22Rv1 (cell line): ENCODE measurements at regions not wholly inside any gene's neighbourhood (a gene's known extent, or its start where the extent isn't known, plus 50 kb on each side); places are given as distances from the start of the nearest gene placed in this dataset.
"Not testable (repeated sequence)": the region's sequence is repeated elsewhere in the genome, so short reads cannot be mapped to it uniquely, and the experiment has no call there.

ENCODE experiments used
- H3K27ac ChIP-seq: fragments of 450-650 bp; 2 replicates; pipeline ENCODE4 v1.5.1; 2017
- CTCF ChIP-seq: fragments of 450-650 bp; IDR thresholded peaks from 2 replicates; pipeline ENCODE4 v1.5.1; 2017; ENCODE audit warnings: mild to moderate bottlenecking
- ZFX ChIP-seq: fragments of 450-650 bp; IDR thresholded peaks from 2 replicates; pipeline ENCODE4 v1.6.1; 2017; ENCODE audit warnings: antibody characterized with exemption, borderline replicate concordance

GRCh38 chr13:108082481-108082880 is 132.9 kb downstream of the LIG4 start:
- TF ChIP-seq ZFX (no peak), CTCF (no peak)
- no peak overlapping the region for H3K27ac ChIP-seq

- TF ChIP-seq ZFX (no peak), CTCF (no peak)
- H3K27ac ChIP-seq: no peak overlapping the region
Measured at GRCh38 chr13:108077284-108077683, 138.1 kb downstream of the LIG4 start.

GRCh38 chr13:108074429-108074828 is 140.9 kb downstream of the LIG4 start:
- H3K27ac ChIP-seq: not testable (repeated sequence)
- peak; percentile 50 for TF ChIP-seq CTCF

- TF ChIP-seq CTCF (no peak), ZFX (no peak)
- no peak overlapping the region for H3K27ac ChIP-seq
Measured at GRCh38 chr13:108070925-108071324, 144.4 kb downstream of the LIG4 start.

- TF ChIP-seq ZFX: no peak
- no peak for TF ChIP-seq CTCF
- H3K27ac ChIP-seq: no peak overlapping the region
Measured at GRCh38 chr13:108070491-108070890, 144.8 kb downstream of the LIG4 start.

GRCh38 chr13:108069521-108070210 is 145.7 kb downstream of the LIG4 start:
- TF ChIP-seq ZFX: no peak
- TF ChIP-seq CTCF: no peak
- no peak overlapping the region for H3K27ac ChIP-seq

- not testable (repeated sequence) for H3K27ac ChIP-seq
Measured at GRCh38 chr13:108064372-108064771, 151.0 kb downstream of the LIG4 start.

- H3K27ac ChIP-seq: no peak overlapping the region
- TF ChIP-seq CTCF: no peak
- no peak for TF ChIP-seq ZFX
Measured at GRCh38 chr13:108060111-108060510, 155.2 kb downstream of the LIG4 start.
